ENCODE measurements at regions not wholly inside any gene's neighbourhood (a gene's known extent, or its start where the extent isn't known, plus 50 kb on each side); places are given as distances from the start of the nearest gene placed in this dataset.

GRCh38 chr2:194602750-194603149 lies 1054.3 kb upstream of the SLC39A10 start:
- H3K23me2 ChIP-seq (ENCODE audit: low read depth, low read length), result no peaks in the 10 kb centered on the region
- no peaks in the 10 kb centered on the region for H4K20me1 ChIP-seq (replicated peaks in 1 of 2; ENCODE audit: control insufficient read depth in 1 of 2, insufficient read depth in 2 of 2, low read length in 2 of 2)
- no peak overlapping the region for H3K4ac ChIP-seq (replicated peaks; ENCODE audit: insufficient read length, low read depth, low read length)
- no peak for TF ChIP-seq E2F6 (IDR thresholded peaks at IDR 0.05)
- H3K14ac ChIP-seq (ENCODE audit: insufficient read length), result no peak overlapping the region
- no peak overlapping the region for H2AK5ac ChIP-seq (ENCODE audit: low read depth, low read length)
- H3K4me2 ChIP-seq (ENCODE audit: insufficient read depth in 1 of 2, low read depth in 2 of 2, low read length in 2 of 2), result no peak overlapping the region
- H3K79me1 ChIP-seq (ENCODE audit: low read depth, low read length), result no peaks in the 10 kb centered on the region
- H3K27me3 ChIP-seq (replicated peaks in 1 of 4; ENCODE audit: control insufficient read depth in 3 of 4, extremely low read depth in 1 of 4, insufficient read depth in 3 of 4, low read length in 3 of 4), result no peaks in the 10 kb centered on the region
- no peak overlapping the region for H2BK5ac ChIP-seq (ENCODE audit: low read depth, low read length)
- no peak overlapping the region for H2BK12ac ChIP-seq (ENCODE audit: low read depth, low read length)
- H3K27ac ChIP-seq (ENCODE audit: low read depth, low read length), result no peak overlapping the region
- H3K4me1 ChIP-seq (replicated peaks in 1 of 4; ENCODE audit: control insufficient read depth in 3 of 4, insufficient read depth in 4 of 4, low read length in 3 of 4), result no peaks in the 10 kb centered on the region
- no peak overlapping the region for H2BK120ac ChIP-seq (replicated peaks; ENCODE audit: low read depth, low read length)
- H3K18ac ChIP-seq (ENCODE audit: extremely low read depth, low read length), result no peak overlapping the region
- no peak overlapping the region for H3K9ac ChIP-seq (replicated peaks in 1 of 4; ENCODE audit: extremely low read depth in 1 of 4, low read depth in 3 of 4, low read length in 3 of 4)
- no peak overlapping the region for H2BK15ac ChIP-seq (ENCODE audit: low read length)
- 94% methylated on average over 5 of the region's 5 CpGs; no CpG with 5 or more reads in 1 of the 2 experiments for WGBS, 2 experiments (ENCODE audit: extremely low coverage in 1 of 2, insufficient coverage in 1 of 2, insufficient read length in 1 of 2, insufficient replicate concordance in 2 of 2, low coverage in 1 of 2, low lambda C conversion rate in 2 of 2, missing lambda C conversion rate in 1 of 2)
- DNase-seq (ENCODE audit: low read depth in 1 of 2, low spot score in 2 of 2) (no peak), FAIRE-seq (no peak)
- H4K91ac ChIP-seq (replicated peaks; ENCODE audit: insufficient read length, low read length), result no peak overlapping the region
- no peaks in the 10 kb centered on the region for H3K36me3 ChIP-seq (ENCODE audit: control insufficient read depth in 2 of 4, insufficient read depth in 4 of 4, low read length in 3 of 4)
- peak overlapping the region; percentile 22; the same call in 1 of the 2 replicates for H2AFZ ChIP-seq (ENCODE audit: low read length)
- no peak overlapping the region for H4K8ac ChIP-seq (ENCODE audit: extremely low read depth, insufficient read depth, low read length)
- no peak overlapping the region for H3K4me3 ChIP-seq (ENCODE audit: extremely low read depth in 1 of 4, insufficient read depth in 2 of 4, low read depth in 3 of 4, low read length in 4 of 4)
- H2BK20ac ChIP-seq (ENCODE audit: low read length), result no peak overlapping the region
- H3K23ac ChIP-seq (ENCODE audit: insufficient read length), result no peak overlapping the region
- H3K9me3 ChIP-seq (ENCODE audit: insufficient read depth in 2 of 2, low read depth in 1 of 2, low read length in 1 of 2), result peaks cover 25 to 26% of the 10 kb centered on the region in 2 experiments
- POLR2A ChIA-PET (ENCODE audit: partially characterized antibody), result no interaction called here
- H3K79me2 ChIP-seq (ENCODE audit: control insufficient read depth in 1 of 2, insufficient read depth in 2 of 2, low read length in 2 of 2), result no peaks in the 10 kb centered on the region
- no peak overlapping the region for H4K5ac ChIP-seq (ENCODE audit: insufficient read length, low read depth, low read length)
- no peak overlapping the region for H3K56ac ChIP-seq (replicated peaks; ENCODE audit: insufficient read length, low read depth, low read length)
- CTCF ChIA-PET (ENCODE audit: partially characterized antibody), result interaction anchor here (0.8 kb wide), 1 partner anchor 751 kb away, joined by 3 read pairs; no protein-coding TSS in a partner anchor
